Psoas muscle (tissue), 7 donors: ENCODE measurements at regions not wholly inside any gene's neighbourhood (a gene's known extent, or its start where the extent isn't known, plus 50 kb on each side); places are given as distances from the start of the nearest gene placed in this dataset.

ENCODE experiments used
- ATAC-seq, 4 donors: fragments of 200-7000 bp; cut with Tn5 transposase; one replicate each; pipeline ENCODE4 v1.9.1; 2020; ENCODE audit warnings: moderate library complexity in 3 of 4, mild to moderate bottlenecking in 2 of 4
- DNase-seq, 2 donors: peaks; one replicate each; pipeline ENCODE4 v3.0.0-alpha.2; 2020
- H3K27ac ChIP-seq: fragments of 200-600 bp; one replicate; pipeline ENCODE4 v1.8.0; 2022
- H3K27me3 ChIP-seq, 3 donors: fragments of 200-600 bp in 1 of 3; one replicate each; pipeline versions ENCODE4 v1.6.1 to v1.8.0; 2013 to 2022; ENCODE audit warnings: low read length in 2 of 3, mild to moderate bottlenecking in 2 of 3, moderate library complexity in 1 of 3; ENCODE audit not compliant: insufficient read depth in 3 of 3
- H3K36me3 ChIP-seq, 2 donors: fragments of 200-600 bp in 1 of 2; one replicate each; pipeline versions ENCODE4 v1.6.1 to v1.8.0; 2013 to 2022; ENCODE audit warnings: low read depth in 1 of 2, mild to moderate bottlenecking in 1 of 2, moderate library complexity in 1 of 2; ENCODE audit not compliant: insufficient read depth in 1 of 2
- H3K4me1 ChIP-seq: fragments of 200-600 bp; one replicate; pipeline ENCODE4 v1.8.0; 2022
- H3K4me3 ChIP-seq: fragments of 200-600 bp; one replicate; pipeline ENCODE4 v1.8.0; 2022; ENCODE audit warnings: mild to moderate bottlenecking
- H3K9me3 ChIP-seq: fragments of 200-600 bp; one replicate; pipeline ENCODE4 v1.8.0; 2022
- WGBS, 3 donors: extraction: QIAGEN DNeasy Blood & Tissue Kit; methylation state at CpG; one replicate each; pipeline versions ENCODE4 v1.1.6 to v1.1.7; 2013; 5-methylcytosine and 5-hydroxymethylcytosine counted together
- intact Hi-C, 2 donors: fragments of 100-400 bp; cut with DNase I; formaldehyde crosslinking; loops; one replicate each; pipeline versions ENCODE4 v1.11.0 to v1.14.2; 2022
- TF ChIP-seq, protein P1 (sequence below): fragments of 200-600 bp; IDR thresholded peaks from one replicate; pipeline ENCODE4 v1.8.0; 2022; ENCODE audit warnings: antibody characterized with exemption
- donor health status: healthy with polysubstance abuse.
- donor health status: DM: no; HTN: no; CAD: no; lungs with moderate emphysema.
- donor health status: Bipolar disorder and iron deficiency.
- donor health status: healthy.
- donor health status: DM: yes; HTN: yes; CAD: no.
- donor health status: DM: no; HTN: no; CAD: no.
- donor health status: DM: yes; HTN: yes; CAD: no.

- no peak overlapping the region for H3K4me3 ChIP-seq
- H3K9me3 ChIP-seq = no peaks in the 10 kb centered on the region
- H3K27ac ChIP-seq = no peak overlapping the region
- H3K27me3 ChIP-seq = peaks cover 0 to 13% (median 2%) of the 10 kb centered on the region in 3 donors
- no peak for DNase-seq
- ATAC-seq = no peak
- H3K4me1 ChIP-seq = no peaks in the 10 kb centered on the region
- intact Hi-C loops = no loop called here
- WGBS, 3 donors = 79 to 83% (median 80%) methylated on average over 3 of the region's 3 CpGs
- TF ChIP-seq, protein P1, sequence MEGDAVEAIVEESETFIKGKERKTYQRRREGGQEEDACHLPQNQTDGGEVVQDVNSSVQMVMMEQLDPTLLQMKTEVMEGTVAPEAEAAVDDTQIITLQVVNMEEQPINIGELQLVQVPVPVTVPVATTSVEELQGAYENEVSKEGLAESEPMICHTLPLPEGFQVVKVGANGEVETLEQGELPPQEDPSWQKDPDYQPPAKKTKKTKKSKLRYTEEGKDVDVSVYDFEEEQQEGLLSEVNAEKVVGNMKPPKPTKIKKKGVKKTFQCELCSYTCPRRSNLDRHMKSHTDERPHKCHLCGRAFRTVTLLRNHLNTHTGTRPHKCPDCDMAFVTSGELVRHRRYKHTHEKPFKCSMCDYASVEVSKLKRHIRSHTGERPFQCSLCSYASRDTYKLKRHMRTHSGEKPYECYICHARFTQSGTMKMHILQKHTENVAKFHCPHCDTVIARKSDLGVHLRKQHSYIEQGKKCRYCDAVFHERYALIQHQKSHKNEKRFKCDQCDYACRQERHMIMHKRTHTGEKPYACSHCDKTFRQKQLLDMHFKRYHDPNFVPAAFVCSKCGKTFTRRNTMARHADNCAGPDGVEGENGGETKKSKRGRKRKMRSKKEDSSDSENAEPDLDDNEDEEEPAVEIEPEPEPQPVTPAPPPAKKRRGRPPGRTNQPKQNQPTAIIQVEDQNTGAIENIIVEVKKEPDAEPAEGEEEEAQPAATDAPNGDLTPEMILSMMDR = no peak
- no peaks in the 10 kb centered on the region for H3K36me3 ChIP-seq
Measured at GRCh38 chr2:94958245-94958644, 67.3 kb upstream of the MAL start.

DNA sequence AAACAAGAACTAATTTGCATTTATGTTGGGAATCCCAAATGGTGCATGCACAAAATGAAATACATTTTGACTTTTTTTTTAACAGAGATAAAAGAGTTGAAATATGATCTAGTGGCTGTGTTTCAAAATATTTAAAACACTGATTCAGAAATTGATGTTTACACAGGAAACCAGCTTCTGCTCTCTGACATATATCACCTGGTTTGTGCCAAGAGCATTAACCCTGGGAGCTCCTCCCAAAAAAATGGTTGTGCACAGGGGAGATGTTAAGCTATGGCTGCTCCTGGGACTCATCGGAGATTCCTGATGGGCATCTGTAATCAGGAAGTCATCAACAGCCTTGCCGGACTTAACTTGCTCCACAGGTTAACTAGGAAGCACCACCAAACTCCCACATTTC, 65.2 kb upstream of the MAL start:
- 56 to 72% (median 62%) methylated on average over 2 of the region's 2 CpGs for WGBS, 3 donors
- Histone ChIP-seq H3K36me3 (no peaks in the 10 kb centered on the region), H3K9me3 (no peaks in the 10 kb centered on the region), H3K4me1 (no peaks in the 10 kb centered on the region), H3K27ac (no peak overlapping the region), H3K4me3 (no peak overlapping the region), H3K27me3 (peaks cover 0 to 13% (median 0%) of the 10 kb centered on the region in 3 donors)
- TF ChIP-seq, protein P1 = no peak
- intact Hi-C loops = no loop called here
- ATAC-seq = no peak
- DNase-seq = no peak

DNA sequence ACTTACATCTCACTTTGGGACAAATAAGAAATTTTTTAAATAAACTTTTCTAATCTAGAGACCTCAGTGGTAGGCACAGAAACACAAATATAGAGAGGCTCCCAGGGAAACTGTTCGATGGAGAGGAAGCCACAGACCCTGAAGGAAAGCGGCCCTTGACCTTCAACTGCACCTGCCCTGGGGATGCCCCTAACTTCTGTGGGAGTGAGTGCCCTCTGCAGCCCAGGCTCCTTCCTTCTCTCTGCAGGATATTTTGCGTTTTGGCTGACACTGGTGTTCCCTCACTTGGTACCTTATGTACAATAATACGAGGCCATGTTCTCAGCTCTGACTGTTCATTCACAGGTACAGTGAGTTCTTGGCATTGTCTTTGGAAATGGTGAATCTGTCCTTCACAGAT, 64.8 kb upstream of the MAL start:
- Histone ChIP-seq H3K27me3 (peaks cover 0 to 13% (median 0%) of the 10 kb centered on the region in 3 donors), H3K36me3 (no peaks in the 10 kb centered on the region), H3K9me3 (no peaks in the 10 kb centered on the region), H3K4me1 (no peaks in the 10 kb centered on the region), H3K4me3 (no peak overlapping the region), H3K27ac (no peak overlapping the region)
- TF ChIP-seq, protein P1 = no peak
- intact Hi-C loops = no loop called here
- 49 to 70% (median 57%) methylated on average over 4 of the region's 4 CpGs for WGBS, 3 donors
- ATAC-seq = no peak
- DNase-seq = no peak

- Histone ChIP-seq H3K27me3 (peaks cover 0 to 9% (median 6%) of the 10 kb centered on the region in 3 donors), H3K36me3 (no peaks in the 10 kb centered on the region), H3K4me1 (no peaks in the 10 kb centered on the region), H3K27ac (no peak overlapping the region), H3K9me3 (no peaks in the 10 kb centered on the region), H3K4me3 (no peak overlapping the region)
- DNase-seq (no peak), ATAC-seq (no peak)
- TF ChIP-seq, protein P1 = no peak
- intact Hi-C loops = no loop called here
- WGBS, 3 donors = 66 to 71% (median 67%) methylated on average over 5 of the region's 5 CpGs
Measured at GRCh38 chr2:94964193-94964592, 61.3 kb upstream of the MAL start.

DNA sequence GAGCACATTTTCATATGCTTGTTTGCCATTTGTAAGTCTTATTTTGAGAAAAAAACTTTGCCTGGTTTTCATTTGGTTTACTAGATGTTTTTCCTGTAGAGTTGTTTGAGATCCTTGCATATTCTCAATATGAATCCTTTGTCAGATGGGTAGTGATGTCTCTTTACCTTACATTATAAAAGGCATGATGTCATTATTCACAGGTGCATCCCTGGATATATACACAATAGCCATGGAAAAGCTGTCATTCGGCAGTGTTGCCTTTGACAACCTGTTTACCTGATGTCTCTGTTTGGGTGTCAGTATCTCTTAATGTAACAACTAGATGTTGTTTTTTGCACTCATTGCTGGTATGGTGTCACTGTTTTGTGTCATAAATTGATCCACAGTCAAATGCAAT, 58.8 kb upstream of the MAL start:
- DNase-seq (no peak), ATAC-seq (no peak)
- Histone ChIP-seq H3K9me3 (no peaks in the 10 kb centered on the region), H3K36me3 (no peaks in the 10 kb centered on the region), H3K27ac (no peak overlapping the region), H3K4me1 (no peaks in the 10 kb centered on the region), H3K27me3 (peaks cover 0 to 8% (median 6%) of the 10 kb centered on the region in 3 donors), H3K4me3 (no peak overlapping the region)
- 81 to 84% (median 83%) methylated on average over 1 of the region's 1 CpG for WGBS, 3 donors
- intact Hi-C loops = no loop called here
- TF ChIP-seq, protein P1 = no peak
